Common myeloid progenitor, CD34-positive (primary cell): ENCODE measurements at regions not wholly inside any gene's neighbourhood (a gene's known extent, or its start where the extent isn't known, plus 50 kb on each side); places are given as distances from the start of the nearest gene placed in this dataset.
"Not testable (repeated sequence)": the region's sequence is repeated elsewhere in the genome, so short reads cannot be mapped to it uniquely, and the experiment has no call there.

ENCODE experiments used
- CTCF ChIA-PET: fragments of 350-600 bp; sonication (Branson Sonifier 250); formaldehyde crosslinking; loops from one replicate; lab custom pipeline; 2021; ENCODE audit warnings: antibody characterized with exemption; lab: Charles Lee
- POLR2A ChIA-PET: fragments of 350-600 bp; sonication (Branson Sonifier 250); formaldehyde crosslinking; loops from one replicate; lab custom pipeline; 2021; ENCODE audit warnings: antibody characterized with exemption; lab: Charles Lee
- DNase-seq, 3 donors: peaks; one replicate each; pipeline versions ENCODE4 v3.0.0 to v3.0.0-alpha.2; 2013
- H3K27ac ChIP-seq, 2 experiments: 1 replicate in 1 of 2; 2 replicates in 1 of 2; pipeline ENCODE4 v1.7.0; 2013; ENCODE audit warnings: inconsistent platforms in 2 of 2, low read length in 2 of 2, mild to moderate bottlenecking in 2 of 2, low read depth in 1 of 2, moderate library complexity in 1 of 2; ENCODE audit not compliant: severe bottlenecking in 2 of 2, insufficient read depth in 1 of 2, poor library complexity in 1 of 2
- H3K27me3 ChIP-seq, 5 experiments: replicated peaks in 2 of 5; 1 replicate in 3 of 5; 2 replicates in 2 of 5; pipeline versions ENCODE4 v1.6.1 to v1.7.0; 2013; ENCODE audit warnings: low read length in 4 of 5, mild to moderate bottlenecking in 2 of 5, moderate library complexity in 2 of 5, inconsistent platforms in 1 of 5; ENCODE audit not compliant: insufficient read depth in 5 of 5, control insufficient read depth in 4 of 5
- H3K36me3 ChIP-seq, 4 experiments: 1 replicate in 2 of 4; 2 replicates in 2 of 4; pipeline versions ENCODE4 v1.6.1 to v1.7.0; 2013; ENCODE audit warnings: low read length in 3 of 4, control low read depth in 1 of 4, mild to moderate bottlenecking in 1 of 4; ENCODE audit not compliant: control insufficient read depth in 4 of 4, insufficient read depth in 4 of 4
- H3K4me1 ChIP-seq, 4 experiments: 1 replicate in 3 of 4; 2 replicates in 1 of 4; pipeline versions ENCODE4 v1.6.1 to v1.7.1; 2013; ENCODE audit warnings: low read length in 3 of 4, mild to moderate bottlenecking in 3 of 4, control low read depth in 1 of 4, inconsistent platforms in 1 of 4, moderate library complexity in 1 of 4; ENCODE audit not compliant: control insufficient read depth in 4 of 4, insufficient read depth in 4 of 4; ENCODE audit errors: control extremely low read depth in 1 of 4
- H3K4me3 ChIP-seq, 7 experiments: 1 replicate in 4 of 7; 2 replicates in 3 of 7; pipeline versions ENCODE4 v1.5.1 to v1.7.0; 2013; ENCODE audit warnings: mild to moderate bottlenecking in 7 of 7, low read length in 6 of 7, moderate library complexity in 6 of 7, inconsistent platforms in 2 of 7, low read depth in 2 of 7, control low read depth in 1 of 7; ENCODE audit not compliant: insufficient read depth in 4 of 7, control insufficient read depth in 1 of 7; ENCODE audit errors: extremely low read depth in 1 of 7
- H3K9me3 ChIP-seq, 5 experiments: 1 replicate in 4 of 5; 2 replicates in 1 of 5; pipeline versions ENCODE4 v1.6.1 to v1.7.1; 2013; ENCODE audit warnings: low read length in 4 of 5, mild to moderate bottlenecking in 2 of 5, inconsistent platforms in 1 of 5, low read depth in 1 of 5, moderate library complexity in 1 of 5; ENCODE audit not compliant: control insufficient read depth in 4 of 5, insufficient read depth in 2 of 5; ENCODE audit errors: control extremely low read depth in 1 of 5
- WGBS: methylation state at CpG from one replicate; pipeline ENCODE4 v1.1.5; 2013; ENCODE audit not compliant: insufficient coverage; 5-methylcytosine and 5-hydroxymethylcytosine counted together

DNA sequence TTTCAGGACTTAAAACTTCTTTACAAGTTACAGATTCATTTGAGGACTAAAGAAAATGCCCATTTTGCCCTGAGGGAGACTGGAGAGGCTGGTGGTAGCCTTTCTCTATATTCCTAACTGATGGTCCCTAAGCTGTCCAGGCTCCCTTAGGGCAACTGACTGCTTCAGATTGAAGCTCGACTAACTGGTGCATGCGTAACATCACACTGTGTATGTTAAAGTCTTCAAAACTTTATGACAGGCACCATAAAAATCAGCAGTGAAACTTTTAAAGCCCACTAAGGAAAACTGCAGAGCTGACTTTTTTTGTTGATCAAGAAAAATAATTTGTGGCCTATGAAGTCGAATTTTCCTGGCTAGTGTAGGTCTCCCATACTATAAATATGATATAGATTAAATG lies 233.0 kb upstream of the RPS23 start:
- ChIA-PET POLR2A (no interaction called here), CTCF (no interaction called here)
- H3K27me3 ChIP-seq, result no peaks in the 10 kb centered on the region
- no peaks in the 10 kb centered on the region for H3K36me3 ChIP-seq
- DNase-seq, result no peak
- H3K4me1 ChIP-seq, result peaks cover 0 to 3% (median 0%) of the 10 kb centered on the region in 4 experiments
- peaks cover 0 to 8% (median 2%) of the 10 kb centered on the region in 5 experiments for H3K9me3 ChIP-seq
- WGBS, result 100% methylated on average over 2 of the region's 3 CpGs
- no peak overlapping the region for H3K27ac ChIP-seq
- H3K4me3 ChIP-seq, result no peak overlapping the region

DNA sequence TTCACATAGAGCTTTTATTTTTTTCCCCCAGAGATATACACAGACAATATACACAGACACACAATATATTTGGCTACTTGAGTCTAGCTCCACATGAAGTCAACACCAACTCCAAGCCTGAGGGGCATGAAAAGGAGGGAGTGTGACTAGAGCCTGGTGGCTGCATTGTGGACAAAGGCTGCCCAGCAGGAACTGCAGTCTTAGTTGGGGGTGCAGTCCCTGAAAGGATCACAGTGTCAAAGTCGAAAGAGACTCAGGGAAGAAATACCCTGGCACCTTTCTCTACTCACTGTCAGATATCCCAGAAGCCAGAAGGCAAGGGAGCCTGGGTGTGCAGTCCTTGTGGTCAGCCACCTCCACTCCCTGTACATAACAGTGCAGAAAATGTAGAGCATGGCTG lies 231.6 kb upstream of the RPS23 start:
- Histone ChIP-seq H3K36me3 (no peaks in the 10 kb centered on the region), H3K27ac (no peak overlapping the region), H3K27me3 (no peaks in the 10 kb centered on the region), H3K9me3 (peaks cover 0 to 8% (median 2%) of the 10 kb centered on the region in 5 experiments), H3K4me3 (no peak overlapping the region), H3K4me1 (peaks cover 0 to 3% (median 0%) of the 10 kb centered on the region in 4 experiments)
- ChIA-PET POLR2A (no interaction called here), CTCF (no interaction called here)
- DNase-seq, result no peak
- WGBS, result 100% methylated on average over 1 of the region's 1 CpG

DNA sequence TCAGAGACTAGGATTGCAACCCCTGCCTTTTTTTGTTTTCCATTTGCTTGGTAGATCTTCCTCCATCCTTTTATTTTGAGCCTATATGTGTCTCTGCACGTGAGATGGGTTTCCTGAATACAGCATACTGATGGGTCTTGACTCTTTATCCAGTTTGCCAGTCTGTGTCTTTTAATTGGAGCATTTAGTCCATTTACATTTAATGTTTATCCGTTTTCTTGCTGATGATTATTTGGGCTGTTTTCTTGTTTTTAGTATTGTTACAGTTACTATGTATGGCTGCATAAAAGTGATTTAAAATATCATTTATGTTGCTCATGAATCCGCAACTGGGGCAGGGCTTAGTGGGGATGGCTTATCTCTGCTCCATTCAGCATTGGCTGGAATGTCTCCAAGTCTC lies 228.2 kb upstream of the RPS23 start:
- H3K27ac ChIP-seq, H3K9me3 ChIP-seq, CTCF ChIA-PET, DNase-seq, POLR2A ChIA-PET, H3K4me3 ChIP-seq, H3K27me3 ChIP-seq, H3K36me3 ChIP-seq, H3K4me1 ChIP-seq: not testable (repeated sequence)
- WGBS, result no CpG with 5 or more reads among the region's 3 CpGs

DNA sequence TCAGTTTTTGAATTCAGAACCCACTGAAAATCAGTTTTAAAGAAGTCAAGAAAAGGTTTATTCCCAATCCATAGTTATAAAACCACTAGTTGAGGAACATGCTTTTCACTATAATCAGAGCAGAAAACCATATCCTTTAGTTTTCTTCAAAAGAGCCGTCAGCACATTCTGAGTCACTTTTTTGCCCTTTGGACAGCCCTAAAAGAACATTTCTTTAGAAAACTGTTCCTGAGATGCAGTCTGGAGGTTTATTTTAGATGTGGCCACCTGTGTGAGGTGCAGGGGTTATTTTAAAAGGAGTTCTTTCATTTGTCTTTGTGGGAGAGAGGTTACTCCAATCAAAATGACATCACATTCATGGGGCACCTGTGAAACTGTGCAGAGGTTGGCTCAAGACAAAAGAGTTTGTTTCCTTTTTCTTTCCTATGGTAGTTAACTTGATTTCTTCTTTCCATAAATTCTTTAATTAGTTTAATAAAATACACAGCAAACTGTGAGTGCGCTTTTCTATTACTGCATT lies 221.6 kb upstream of the RPS23 start:
- H3K36me3 ChIP-seq, result no peaks in the 10 kb centered on the region
- H3K4me3 ChIP-seq, result no peak overlapping the region
- no peak for DNase-seq
- WGBS, result no CpG with 5 or more reads among the region's 2 CpGs
- H3K27me3 ChIP-seq, result no peaks in the 10 kb centered on the region
- H3K9me3 ChIP-seq, result no peaks in the 10 kb centered on the region
- ChIA-PET POLR2A (no interaction called here), CTCF (no interaction called here)
- no peak overlapping the region for H3K27ac ChIP-seq
- no peaks in the 10 kb centered on the region for H3K4me1 ChIP-seq

DNA sequence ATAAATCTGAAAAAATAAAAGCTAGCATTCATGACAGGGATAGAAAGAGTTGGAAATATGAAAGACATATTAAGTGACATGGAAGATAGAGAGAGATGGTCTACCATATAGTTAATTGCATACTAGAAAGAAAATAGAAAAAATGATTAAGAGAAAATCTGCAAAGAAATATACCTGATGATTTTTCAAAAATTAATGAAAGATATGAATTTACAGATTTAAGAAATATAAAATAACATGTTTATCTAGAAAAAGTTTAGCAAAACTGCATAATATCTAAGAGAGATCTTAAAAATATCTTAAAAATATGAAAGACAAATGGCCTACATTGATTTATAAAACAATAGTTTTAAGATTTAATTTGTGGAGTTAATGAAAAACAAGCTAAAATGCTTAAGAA lies 219.1 kb upstream of the RPS23 start:
- no peak overlapping the region for H3K4me3 ChIP-seq
- no peaks in the 10 kb centered on the region for H3K36me3 ChIP-seq
- no peak overlapping the region for H3K27ac ChIP-seq
- H3K9me3 ChIP-seq, result no peaks in the 10 kb centered on the region
- no peak for DNase-seq
- H3K4me1 ChIP-seq, result no peaks in the 10 kb centered on the region
- H3K27me3 ChIP-seq, result no peaks in the 10 kb centered on the region
- ChIA-PET CTCF (interaction anchor here (1.2 kb wide), 1 partner anchor 9 kb away, joined by 3 read pairs; no protein-coding TSS in a partner anchor), POLR2A (no interaction called here)

DNA sequence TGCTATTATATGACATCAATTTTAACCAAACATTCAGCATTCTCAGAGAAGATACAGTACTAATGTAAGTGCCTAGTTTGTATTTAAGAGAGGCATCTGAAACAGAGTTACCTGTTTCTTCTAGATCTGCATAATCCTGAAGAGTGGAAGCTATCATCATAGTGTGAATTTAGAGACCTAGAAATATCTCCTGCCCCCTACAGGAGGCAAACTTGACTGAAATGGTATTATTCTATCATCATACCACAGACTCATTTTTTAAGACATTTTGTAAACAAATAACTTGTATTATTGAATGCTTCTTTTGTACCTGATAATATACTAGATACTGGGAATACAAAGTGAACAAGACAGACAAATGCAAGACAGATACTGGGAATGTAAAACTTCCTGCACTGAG lies 216.8 kb upstream of the RPS23 start:
- Histone ChIP-seq H3K4me3 (no peak overlapping the region), H3K4me1 (no peaks in the 10 kb centered on the region), H3K27ac (no peak overlapping the region), H3K36me3 (no peaks in the 10 kb centered on the region), H3K9me3 (no peaks in the 10 kb centered on the region), H3K27me3 (no peaks in the 10 kb centered on the region)
- POLR2A ChIA-PET, result no interaction called here
- DNase-seq, result peak in 1 of 3 donors; percentile 1
- CTCF ChIA-PET, result interaction anchor here (0.7 kb wide), 1 partner anchor 13 kb away, joined by 3 read pairs; no protein-coding TSS in a partner anchor

DNA sequence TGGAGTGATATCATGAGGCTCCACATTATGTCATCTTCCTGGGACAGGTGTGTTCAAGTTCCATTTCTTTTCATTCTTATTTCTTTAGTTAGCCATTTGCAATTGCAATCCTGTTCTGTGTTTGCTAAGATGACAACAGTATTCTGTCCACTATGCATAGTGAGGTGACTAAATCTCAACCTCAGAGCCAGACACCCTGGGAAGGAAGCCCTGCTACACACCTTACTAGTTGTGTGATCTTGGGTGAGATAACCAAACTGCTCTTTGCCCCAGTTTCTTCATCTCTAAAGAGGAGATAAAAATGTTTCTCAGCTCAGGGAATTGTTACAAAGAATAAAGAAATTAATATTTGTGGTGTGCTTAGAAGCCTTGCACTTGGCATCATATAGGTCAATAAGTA lies 215.1 kb upstream of the RPS23 start:
- ChIA-PET POLR2A (no interaction called here), CTCF (no interaction called here)
- H3K36me3 ChIP-seq, result no peaks in the 10 kb centered on the region

More for the DNA sequence above, 215.1 kb upstream of the RPS23 start:
- Histone ChIP-seq H3K27ac (no peak overlapping the region), H3K9me3 (no peaks in the 10 kb centered on the region), H3K4me1 (peaks cover 0 to under 1% (median 0%) of the 10 kb centered on the region in 4 experiments), H3K27me3 (no peaks in the 10 kb centered on the region), H3K4me3 (no peak overlapping the region)
- no peak for DNase-seq
